ENCODE measurements at regions not wholly inside any gene's neighbourhood (a gene's known extent, or its start where the extent isn't known, plus 50 kb on each side); places are given as distances from the start of the nearest gene placed in this dataset.

- H3K27ac ChIP-seq (ENCODE audit: low read depth in 1 of 2, low read length in 2 of 2) = no peak overlapping the region
- no peak for DNase-seq
- intact Hi-C loops (cut with DNase I, micrococcal nuclease) = no loop called here
- ChIA-PET POLR2A (no interaction called here), CTCF (no interaction called here)
- Mint-ChIP-seq H3K27ac (no peak overlapping the region), H3K36me3 (ENCODE audit: low read depth) (no peaks in the 10 kb centered on the region), H3K4me3 (no peak overlapping the region), H3K9me3 (no peaks in the 10 kb centered on the region), H3K4me1 (ENCODE audit: low read depth) (no peaks in the 10 kb centered on the region), H3K27me3 (peaks cover 53% of the 10 kb centered on the region)
- H3K27me3 ChIP-seq (ENCODE audit: control insufficient read depth in 1 of 2, insufficient read depth in 2 of 2, low read length in 2 of 2) = peaks cover 3 to 7% of the 10 kb centered on the region in 2 experiments
- H3K4me3 ChIP-seq (ENCODE audit: low read length) = no peak overlapping the region
- ATAC-seq (ENCODE audit: poor library complexity) = no peak
- peaks cover 0 to 8% of the 10 kb centered on the region in 2 experiments for H3K9me3 ChIP-seq (ENCODE audit: control insufficient read depth in 1 of 2, insufficient read depth in 1 of 2, low read length in 2 of 2)
- H3K4me1 ChIP-seq (ENCODE audit: insufficient read depth, low read length) = peaks cover 2% of the 10 kb centered on the region
- TF ChIP-seq CTCF (IDR thresholded peaks at IDR 0.05) = no peak
- H3K36me3 ChIP-seq (ENCODE audit: insufficient read depth, low read length) = no peaks in the 10 kb centered on the region
Measured at GRCh38 chr6:29777310-29777709, 50.3 kb upstream of the HLA-G start.

All from CD4-positive, alpha-beta T cell (primary cell).